OCI-LY3 (cell line): ENCODE measurements at regions not wholly inside any gene's neighbourhood (a gene's known extent, or its start where the extent isn't known, plus 50 kb on each side); places are given as distances from the start of the nearest gene placed in this dataset.
A peak's percentile ranks its signal among the peaks of the same experiment; 100 is the strongest.

Source experiments
- H2AFZ ChIP-seq: fragments of 200-600, 300-600 bp; shearing (Covaris generic); 2 replicates; pipeline ENCODE4 v1.6.0; 2014; ENCODE audit warnings: antibody characterized with exemption, low read depth, low read length
- H3K27ac ChIP-seq: fragments of 200-600, 300-600 bp; sonication (generic); 2 replicates; pipeline ENCODE4 v1.5.1; 2014; ENCODE audit warnings: mild to moderate bottlenecking, low read length, moderate library complexity, mixed read lengths
- H3K27me3 ChIP-seq: fragments of 200-600, 300-600 bp; sonication (generic); 2 replicates; pipeline ENCODE4 v1.6.1; 2014; ENCODE audit warnings: low read depth, low read length, mixed read lengths
- H3K36me3 ChIP-seq: fragments of 200-600, 300-600 bp; sonication (generic); replicated peaks from 2 replicates; pipeline ENCODE3; 2014; ENCODE audit warnings: low read depth, low read length, mixed read lengths
- H3K4me1 ChIP-seq: fragments of 300-600, 200-600 bp; sonication (generic); 2 replicates; pipeline ENCODE4 v1.6.1; 2014; ENCODE audit warnings: low read length, mixed read lengths
- H3K4me2 ChIP-seq: fragments of 200-600, 300-600 bp; sonication (generic); 2 replicates; pipeline ENCODE4 v1.6.1; 2014; ENCODE audit warnings: low read length, mixed read lengths
- H3K4me3 ChIP-seq: fragments of 300-600, 200-600 bp; sonication (generic); 2 replicates; pipeline ENCODE4 v1.5.1; 2014; ENCODE audit warnings: antibody characterized with exemption, mild to moderate bottlenecking, low read length, moderate library complexity
- H3K79me2 ChIP-seq: fragments of 300-600, 200-600 bp; shearing (Covaris generic); 2 replicates; pipeline ENCODE4 v1.6.1; 2014; ENCODE audit warnings: mild to moderate bottlenecking, low read length, mixed read lengths
- H3K9ac ChIP-seq: fragments of 300-600, 200-600 bp; shearing (Covaris generic); 2 replicates; pipeline ENCODE4 v1.6.0; 2014; ENCODE audit warnings: mild to moderate bottlenecking, low read length, moderate library complexity
- H3K9me3 ChIP-seq: fragments of 200-600, 300-600 bp; shearing (Covaris generic); 2 replicates; pipeline ENCODE4 v1.6.1; 2014; ENCODE audit warnings: low read length, mixed read lengths; ENCODE audit not compliant: insufficient read depth
- H4K20me1 ChIP-seq: fragments of 200-600, 300-600 bp; sonication (generic); 2 replicates; pipeline ENCODE4 v1.6.1; 2016; ENCODE audit warnings: low read length, mixed read lengths; ENCODE audit not compliant: insufficient read depth
- EZH2phosphoT487 ChIP-seq: fragments of 200-600 bp; shearing (Covaris generic); IDR thresholded peaks from 2 replicates; pipeline ENCODE4 v1.6.1; 2018; ENCODE audit warnings: antibody characterized with exemption, mixed run types, low read depth
- TF ChIP-seq, protein P1 (sequence below): fragments of 200-600, 300-600 bp; sonication (generic); IDR thresholded peaks from 2 replicates; pipeline ENCODE4 v1.5.1; 2014; ENCODE audit warnings: antibody characterized with exemption, low read length, low read depth

DNA sequence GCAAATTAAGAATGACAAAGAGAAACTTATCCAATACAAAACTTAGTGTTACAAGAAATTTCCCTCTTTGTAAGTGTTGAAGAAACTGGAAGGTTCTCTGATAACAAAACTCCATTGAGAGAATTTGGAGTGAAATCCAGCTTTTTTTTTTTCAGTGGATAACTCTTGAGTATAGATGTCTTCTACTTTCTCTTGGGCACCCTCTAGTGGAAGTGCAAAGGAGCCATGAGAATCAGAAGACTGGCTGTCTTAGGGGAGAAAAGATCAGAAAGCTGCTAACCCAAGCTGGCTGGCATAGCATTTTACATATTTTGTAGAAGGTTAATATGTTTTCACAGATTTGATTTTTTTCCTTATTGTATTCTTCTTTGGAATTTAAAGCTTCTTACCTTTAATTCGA lies 138.8 kb upstream of the SATB2 start:
- no peak overlapping the region for H3K9ac ChIP-seq
- no peak overlapping the region for H3K4me3 ChIP-seq
- H3K4me2 ChIP-seq, result no peak overlapping the region
- peaks cover 15% of the 10 kb centered on the region for H3K27me3 ChIP-seq
- no peak for TF ChIP-seq EZH2phosphoT487
- TF ChIP-seq, protein P1, sequence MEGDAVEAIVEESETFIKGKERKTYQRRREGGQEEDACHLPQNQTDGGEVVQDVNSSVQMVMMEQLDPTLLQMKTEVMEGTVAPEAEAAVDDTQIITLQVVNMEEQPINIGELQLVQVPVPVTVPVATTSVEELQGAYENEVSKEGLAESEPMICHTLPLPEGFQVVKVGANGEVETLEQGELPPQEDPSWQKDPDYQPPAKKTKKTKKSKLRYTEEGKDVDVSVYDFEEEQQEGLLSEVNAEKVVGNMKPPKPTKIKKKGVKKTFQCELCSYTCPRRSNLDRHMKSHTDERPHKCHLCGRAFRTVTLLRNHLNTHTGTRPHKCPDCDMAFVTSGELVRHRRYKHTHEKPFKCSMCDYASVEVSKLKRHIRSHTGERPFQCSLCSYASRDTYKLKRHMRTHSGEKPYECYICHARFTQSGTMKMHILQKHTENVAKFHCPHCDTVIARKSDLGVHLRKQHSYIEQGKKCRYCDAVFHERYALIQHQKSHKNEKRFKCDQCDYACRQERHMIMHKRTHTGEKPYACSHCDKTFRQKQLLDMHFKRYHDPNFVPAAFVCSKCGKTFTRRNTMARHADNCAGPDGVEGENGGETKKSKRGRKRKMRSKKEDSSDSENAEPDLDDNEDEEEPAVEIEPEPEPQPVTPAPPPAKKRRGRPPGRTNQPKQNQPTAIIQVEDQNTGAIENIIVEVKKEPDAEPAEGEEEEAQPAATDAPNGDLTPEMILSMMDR, result peak; percentile 70
- no peaks in the 10 kb centered on the region for H3K36me3 ChIP-seq
- peaks cover 20% of the 10 kb centered on the region for H3K4me1 ChIP-seq
- no peak overlapping the region for H2AFZ ChIP-seq
- H4K20me1 ChIP-seq, result no peaks in the 10 kb centered on the region
- H3K79me2 ChIP-seq, result no peaks in the 10 kb centered on the region
- no peaks in the 10 kb centered on the region for H3K9me3 ChIP-seq
- H3K27ac ChIP-seq, result no peak overlapping the region

DNA sequence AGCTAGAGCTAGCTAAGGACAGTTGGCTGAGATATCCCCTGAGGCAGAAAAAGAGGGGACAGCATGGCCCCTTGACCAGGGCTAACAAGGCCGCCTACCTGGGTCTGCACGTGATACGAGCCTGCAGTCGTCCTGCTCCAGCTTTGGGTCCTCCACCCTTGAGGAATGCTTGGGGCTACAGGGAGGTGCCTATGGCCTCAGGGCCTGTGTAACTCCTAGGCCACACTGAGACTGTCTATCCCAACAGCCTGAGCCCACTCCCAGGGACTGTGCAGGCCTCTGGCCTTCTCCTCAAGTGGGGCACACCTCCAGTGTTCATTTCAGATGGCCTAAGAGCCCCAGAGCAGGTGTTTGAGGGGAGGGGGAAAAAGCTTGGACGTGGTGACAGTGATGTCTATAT lies 136.7 kb upstream of the SATB2 start:
- Histone ChIP-seq H2AFZ (no peak overlapping the region), H3K9ac (no peak overlapping the region), H3K27ac (no peak overlapping the region), H3K4me2 (no peak overlapping the region), H3K4me1 (peaks cover 16% of the 10 kb centered on the region), H4K20me1 (no peaks in the 10 kb centered on the region), H3K4me3 (no peak overlapping the region), H3K27me3 (peaks cover 24% of the 10 kb centered on the region), H3K9me3 (no peaks in the 10 kb centered on the region), H3K79me2 (no peaks in the 10 kb centered on the region), H3K36me3 (no peaks in the 10 kb centered on the region)
- TF ChIP-seq EZH2phosphoT487, result no peak
- TF ChIP-seq, protein P1, result no peak

DNA sequence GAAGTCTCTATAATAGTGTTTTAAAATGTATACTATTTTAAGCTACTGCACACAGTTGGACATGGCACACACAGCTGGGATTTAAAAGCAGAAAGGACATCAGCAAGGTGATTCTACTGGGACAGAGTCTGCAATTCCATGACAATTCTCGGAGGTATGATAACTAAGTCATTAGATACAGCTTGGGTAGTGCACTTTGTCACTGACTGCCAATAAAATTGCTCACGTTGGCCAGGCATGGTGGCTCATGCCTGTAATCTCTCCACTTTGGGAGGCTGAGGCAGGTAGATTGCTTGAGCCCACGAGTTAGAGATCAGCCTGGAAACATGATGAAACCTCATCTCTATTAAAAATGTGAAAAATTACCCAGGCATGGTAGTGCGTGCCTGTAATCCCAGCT lies 134.1 kb upstream of the SATB2 start:
- H3K79me2 ChIP-seq, result no peaks in the 10 kb centered on the region
- TF ChIP-seq EZH2phosphoT487, result no peak
- TF ChIP-seq, protein P1, result no peak
- no peaks in the 10 kb centered on the region for H4K20me1 ChIP-seq
- H3K27me3 ChIP-seq, result peaks cover 31% of the 10 kb centered on the region
- no peaks in the 10 kb centered on the region for H3K36me3 ChIP-seq
- H3K4me3 ChIP-seq, result no peak overlapping the region
- 0 out of 2 replicates have a peak, but pooled peaks cover 3% of the 10 kb centered on the region for H3K4me1 ChIP-seq
- H3K27ac ChIP-seq, result no peak overlapping the region
- H3K9ac ChIP-seq, result no peak overlapping the region
- H3K4me2 ChIP-seq, result no peak overlapping the region
- no peak overlapping the region for H2AFZ ChIP-seq
- H3K9me3 ChIP-seq, result no peaks in the 10 kb centered on the region

DNA sequence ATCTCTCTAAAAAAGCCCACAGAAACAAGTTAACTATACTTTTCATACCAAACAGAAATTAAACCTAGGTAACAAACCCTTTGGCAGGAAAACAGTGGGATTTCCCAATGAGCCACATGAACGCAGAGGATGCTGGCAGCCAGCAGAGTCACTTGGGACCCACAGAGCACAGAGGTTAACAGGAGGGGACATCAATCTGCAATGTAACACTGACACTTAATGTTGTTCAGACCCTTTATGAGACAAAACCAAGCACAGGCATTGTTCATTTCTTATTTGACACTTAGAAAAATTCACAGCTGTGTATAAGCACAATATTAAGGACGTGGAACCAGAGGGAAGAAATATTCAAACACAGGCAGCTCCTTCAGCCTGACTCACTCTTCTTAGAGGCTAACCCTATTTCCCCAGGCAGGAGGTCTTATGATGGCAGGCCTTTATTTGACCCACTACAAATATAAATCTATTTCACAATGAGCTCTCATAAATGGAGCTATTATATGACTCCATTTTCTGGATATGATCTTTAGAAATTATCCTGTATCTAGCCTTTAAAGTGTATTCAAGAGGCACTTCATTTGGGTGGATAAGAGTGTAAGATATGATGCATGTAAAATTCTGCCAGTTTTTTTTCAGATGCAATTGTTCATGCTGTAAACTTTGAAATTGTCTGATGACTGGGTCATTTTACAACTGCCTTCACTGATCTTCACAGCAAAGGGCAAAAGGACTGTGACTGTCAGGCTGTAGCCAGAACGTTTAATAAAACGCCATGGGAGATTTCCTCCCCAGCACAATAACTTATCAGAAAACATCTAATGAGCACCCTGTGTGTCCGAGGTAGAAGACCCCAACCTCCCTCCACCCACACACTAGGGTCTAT lies 132.8 kb upstream of the SATB2 start:
- Histone ChIP-seq H3K9me3 (no peaks in the 10 kb centered on the region), H3K4me3 (no peak overlapping the region), H3K27me3 (peaks cover 31% of the 10 kb centered on the region), H2AFZ (no peak overlapping the region), H3K79me2 (no peaks in the 10 kb centered on the region), H3K36me3 (no peaks in the 10 kb centered on the region), H3K9ac (no peak overlapping the region), H3K27ac (no peak overlapping the region), H3K4me1 (0 out of 2 replicates have a peak, but pooled peaks cover 3% of the 10 kb centered on the region), H4K20me1 (no peaks in the 10 kb centered on the region), H3K4me2 (no peak overlapping the region)
- TF ChIP-seq EZH2phosphoT487, result no peak
- TF ChIP-seq, protein P1, result no peak
